ENCODE measurements at regions not wholly inside any gene's neighbourhood (a gene's known extent, or its start where the extent isn't known, plus 50 kb on each side); places are given as distances from the start of the nearest gene placed in this dataset.
"Not testable (repeated sequence)": the region's sequence is repeated elsewhere in the genome, so short reads cannot be mapped to it uniquely, and the experiment has no call there.

- Mint-ChIP-seq H3K9me3 (ENCODE audit: insufficient read depth) (peaks cover 4% of the 10 kb centered on the region), H3K4me3 (no peak overlapping the region), H3K4me1 (no peaks in the 10 kb centered on the region), H3K27me3 (no peaks in the 10 kb centered on the region), H3K27ac (no peak overlapping the region)
- H3K27me3 ChIP-seq (replicated peaks in 1 of 4; ENCODE audit: control extremely low read depth in 1 of 4, control insufficient read depth in 3 of 4, insufficient read depth in 4 of 4, low read length in 3 of 4): no peaks in the 10 kb centered on the region
- no peak for ATAC-seq (ENCODE audit: low read depth)
- H3K4me2 ChIP-seq (replicated peaks; ENCODE audit: low read depth, low read length, poor library complexity, severe bottlenecking): no peak overlapping the region
- no peaks in the 10 kb centered on the region for H3K36me3 ChIP-seq (replicated peaks in 1 of 2; ENCODE audit: control extremely low read depth in 1 of 2, control insufficient read depth in 1 of 2, extremely low read depth in 1 of 2, insufficient read depth in 2 of 2, low read length in 1 of 2)
- no peaks in the 10 kb centered on the region for H3K79me2 ChIP-seq (ENCODE audit: control insufficient read depth, insufficient read depth, low read length)
- DNase-seq: no peak
- TF ChIP-seq CTCF (IDR thresholded peaks at IDR 0.05) (no peak), EZH2 (IDR thresholded peaks at IDR 0.05; ENCODE audit: borderline replicate concordance, insufficient read depth, low read depth, low read length, poor library complexity, severe bottlenecking) (no peak)
- H3K9ac ChIP-seq (ENCODE audit: low read length): no peak overlapping the region
- no peak overlapping the region for H3K27ac ChIP-seq (ENCODE audit: low read length in 2 of 2)
- ChIA-PET CTCF (no interaction called here), POLR2A (no interaction called here)
- intact Hi-C loops (cut with micrococcal nuclease): no loop called here
- WGBS (ENCODE audit: insufficient coverage): no CpG with 5 or more reads among the region's 1 CpG
- H2AFZ ChIP-seq (ENCODE audit: insufficient read depth, low read depth, low read length, poor library complexity, severe bottlenecking): no peak overlapping the region
- no peak overlapping the region for H3K4me3 ChIP-seq (ENCODE audit: control extremely low read depth in 1 of 5, extremely low read depth in 1 of 5, insufficient read depth in 1 of 5, low read depth in 2 of 5, low read length in 4 of 5)
- no peaks in the 10 kb centered on the region for H3K9me3 ChIP-seq (ENCODE audit: control extremely low read depth in 1 of 3, control insufficient read depth in 2 of 3, insufficient read depth in 1 of 3, low read length in 2 of 3)
- H4K20me1 ChIP-seq (ENCODE audit: control insufficient read depth, insufficient read depth, low read length, poor library complexity, severe bottlenecking): no peaks in the 10 kb centered on the region
- no peaks in the 10 kb centered on the region for H3K4me1 ChIP-seq (ENCODE audit: control insufficient read depth in 2 of 2, insufficient read depth in 2 of 2, low read length in 2 of 2)
These were observed 186.4 kb upstream of the PTGFR start for GRCh38 chr1:78304341-78304740.

GRCh38 chr1:78304761-78305160 lies 186.0 kb upstream of the PTGFR start:
- intact Hi-C loops (cut with micrococcal nuclease): no loop called here
- no peaks in the 10 kb centered on the region for H3K79me2 ChIP-seq (ENCODE audit: control insufficient read depth, insufficient read depth, low read length)
- no peak for DNase-seq
- no peak overlapping the region for H3K4me3 ChIP-seq (ENCODE audit: control extremely low read depth in 1 of 5, extremely low read depth in 1 of 5, insufficient read depth in 1 of 5, low read depth in 2 of 5, low read length in 4 of 5)
- TF ChIP-seq EZH2 (IDR thresholded peaks at IDR 0.05; ENCODE audit: borderline replicate concordance, insufficient read depth, low read depth, low read length, poor library complexity, severe bottlenecking) (no peak), CTCF (IDR thresholded peaks at IDR 0.05) (no peak)
- ChIA-PET CTCF (no interaction called here), POLR2A (no interaction called here)
- H3K27ac ChIP-seq (ENCODE audit: low read length in 2 of 2): no peak overlapping the region
- Mint-ChIP-seq H3K27me3 (no peaks in the 10 kb centered on the region), H3K9me3 (ENCODE audit: insufficient read depth) (peaks cover 4% of the 10 kb centered on the region), H3K4me1 (no peaks in the 10 kb centered on the region), H3K4me3 (no peak overlapping the region), H3K27ac (no peak overlapping the region)
- no peak overlapping the region for H3K9ac ChIP-seq (ENCODE audit: low read length)
- no peak overlapping the region for H2AFZ ChIP-seq (ENCODE audit: insufficient read depth, low read depth, low read length, poor library complexity, severe bottlenecking)
- H4K20me1 ChIP-seq (ENCODE audit: control insufficient read depth, insufficient read depth, low read length, poor library complexity, severe bottlenecking): no peaks in the 10 kb centered on the region
- WGBS (ENCODE audit: insufficient coverage): no CpG with 5 or more reads among the region's 1 CpG
- H3K9me3 ChIP-seq (ENCODE audit: control extremely low read depth in 1 of 3, control insufficient read depth in 2 of 3, insufficient read depth in 1 of 3, low read length in 2 of 3): no peaks in the 10 kb centered on the region
- no peaks in the 10 kb centered on the region for H3K36me3 ChIP-seq (replicated peaks in 1 of 2; ENCODE audit: control extremely low read depth in 1 of 2, control insufficient read depth in 1 of 2, extremely low read depth in 1 of 2, insufficient read depth in 2 of 2, low read length in 1 of 2)
- no peaks in the 10 kb centered on the region for H3K4me1 ChIP-seq (ENCODE audit: control insufficient read depth in 2 of 2, insufficient read depth in 2 of 2, low read length in 2 of 2)
- no peak for ATAC-seq (ENCODE audit: low read depth)
- H3K4me2 ChIP-seq (replicated peaks; ENCODE audit: low read depth, low read length, poor library complexity, severe bottlenecking): no peak overlapping the region
- no peaks in the 10 kb centered on the region for H3K27me3 ChIP-seq (replicated peaks in 1 of 4; ENCODE audit: control extremely low read depth in 1 of 4, control insufficient read depth in 3 of 4, insufficient read depth in 4 of 4, low read length in 3 of 4)

GRCh38 chr1:78310261-78310660 lies 180.5 kb upstream of the PTGFR start:
- H3K79me2 ChIP-seq (ENCODE audit: control insufficient read depth, insufficient read depth, low read length); H3K27ac ChIP-seq (ENCODE audit: low read length in 2 of 2); H2AFZ ChIP-seq (ENCODE audit: insufficient read depth, low read depth, low read length, poor library complexity, severe bottlenecking); H3K27me3 ChIP-seq (replicated peaks in 1 of 4; ENCODE audit: control extremely low read depth in 1 of 4, control insufficient read depth in 3 of 4, insufficient read depth in 4 of 4, low read length in 3 of 4); H3K4me1 ChIP-seq (ENCODE audit: control insufficient read depth in 2 of 2, insufficient read depth in 2 of 2, low read length in 2 of 2); ATAC-seq (ENCODE audit: low read depth); intact Hi-C loops (cut with micrococcal nuclease); POLR2A ChIA-PET; H3K36me3 ChIP-seq (replicated peaks in 1 of 2; ENCODE audit: control extremely low read depth in 1 of 2, control insufficient read depth in 1 of 2, extremely low read depth in 1 of 2, insufficient read depth in 2 of 2, low read length in 1 of 2); H4K20me1 ChIP-seq (ENCODE audit: control insufficient read depth, insufficient read depth, low read length, poor library complexity, severe bottlenecking); H3K4me2 ChIP-seq (replicated peaks; ENCODE audit: low read depth, low read length, poor library complexity, severe bottlenecking); H3K9ac ChIP-seq (ENCODE audit: low read length); H3K27ac Mint-ChIP-seq; H3K27me3 Mint-ChIP-seq; H3K4me1 Mint-ChIP-seq; CTCF ChIA-PET; DNase-seq; H3K4me3 Mint-ChIP-seq; H3K9me3 ChIP-seq (ENCODE audit: control extremely low read depth in 1 of 3, control insufficient read depth in 2 of 3, insufficient read depth in 1 of 3, low read length in 2 of 3); H3K9me3 Mint-ChIP-seq (ENCODE audit: insufficient read depth); H3K4me3 ChIP-seq (ENCODE audit: control extremely low read depth in 1 of 5, extremely low read depth in 1 of 5, insufficient read depth in 1 of 5, low read depth in 2 of 5, low read length in 4 of 5): not testable (repeated sequence)
- 83% methylated on average over 11 of the region's 11 CpGs for WGBS (ENCODE audit: insufficient coverage)

Data from B cell (primary cell).